SU-DHL-6 (cell line): ENCODE measurements at regions not wholly inside any gene's neighbourhood (a gene's known extent, or its start where the extent isn't known, plus 50 kb on each side); places are given as distances from the start of the nearest gene placed in this dataset.

Experiments
- H2AFZ ChIP-seq: fragments of 200-600 bp; sonication (generic); 2 replicates; pipeline ENCODE4 v1.6.1; 2014; ENCODE audit warnings: low read depth, mild to moderate bottlenecking, moderate library complexity, mixed read lengths, antibody characterized with exemption, low read length; ENCODE audit not compliant: severe bottlenecking
- H3F3A ChIP-seq: fragments of 200-600 bp; shearing (Covaris generic); 2 replicates; pipeline ENCODE4 v1.6.0; 2016; ENCODE audit warnings: antibody characterized with exemption, mild to moderate bottlenecking; ENCODE audit not compliant: insufficient read depth
- H3K27ac ChIP-seq: fragments of 200-600 bp; sonication (generic); 2 replicates; pipeline ENCODE4 v1.5.1; 2016; ENCODE audit warnings: low read depth, mild to moderate bottlenecking, low read length, moderate library complexity, mixed read lengths
- H3K27me3 ChIP-seq: fragments of 200-600 bp; sonication (generic), shearing (Covaris generic); 2 replicates; pipeline ENCODE4 v1.6.0; 2014; ENCODE audit warnings: mild to moderate bottlenecking, low read length
- H3K36me3 ChIP-seq: fragments of 200-600 bp; sonication (generic); 2 replicates; pipeline ENCODE4 v1.6.1; 2014; ENCODE audit warnings: mild to moderate bottlenecking, low read length, mixed read lengths
- H3K4me2 ChIP-seq: fragments of 300-600, 200-600 bp; shearing (Covaris generic), sonication (generic); 2 replicates; pipeline ENCODE4 v1.6.0; 2014; ENCODE audit warnings: low read length, low read depth, mild to moderate bottlenecking; ENCODE audit not compliant: poor library complexity, severe bottlenecking
- H3K4me3 ChIP-seq: fragments of 200-600 bp; sonication (generic); 2 replicates; pipeline ENCODE4 v1.5.1; 2014; ENCODE audit warnings: antibody characterized with exemption, low read length, mild to moderate bottlenecking, mixed read lengths; ENCODE audit not compliant: insufficient read depth, poor library complexity, severe bottlenecking
- H3K79me2 ChIP-seq: fragments of 200-600 bp; sonication (generic); 2 replicates; pipeline ENCODE4 v1.6.1; 2014; ENCODE audit warnings: mild to moderate bottlenecking, low read length, moderate library complexity; ENCODE audit not compliant: insufficient read depth
- H3K9ac ChIP-seq: fragments of 200-600 bp; sonication (generic); 2 replicates; pipeline ENCODE4 v1.7.0; 2014; ENCODE audit warnings: mild to moderate bottlenecking, low read length
- H3K9me2 ChIP-seq: fragments of 200-600 bp; sonication (generic); replicated peaks from 2 replicates; pipeline ENCODE4 v1.6.1; 2014; ENCODE audit warnings: low read length; ENCODE audit not compliant: insufficient read depth
- H3K9me3 ChIP-seq: fragments of 200-600 bp; sonication (generic); 2 replicates; pipeline ENCODE4 v1.6.1; 2014; ENCODE audit warnings: low read length, mixed read lengths; ENCODE audit not compliant: insufficient read depth
- H4K20me1 ChIP-seq: fragments of 200-600 bp; sonication (generic); 2 replicates; pipeline ENCODE4 v1.6.1; 2014; ENCODE audit warnings: low read depth, mild to moderate bottlenecking, antibody characterized with exemption, low read length, moderate library complexity, mixed read lengths
- EZH2phosphoT487 ChIP-seq: fragments of 200-600 bp; sonication (generic), shearing (Covaris generic); conservative IDR thresholded peaks from 2 replicates; pipeline ENCODE4 v1.6.1; 2018; ENCODE audit warnings: mild to moderate bottlenecking, antibody characterized with exemption, low read length, moderate library complexity, mixed read lengths
- TF ChIP-seq, protein P1 (sequence below): fragments of 200-600 bp; sonication (generic); IDR thresholded peaks from one replicate; pipeline ENCODE4 v1.5.1; 2017; ENCODE audit warnings: antibody characterized with exemption, mild to moderate bottlenecking, low read length, moderate library complexity; ENCODE audit not compliant: insufficient read depth, poor library complexity, severe bottlenecking

DNA sequence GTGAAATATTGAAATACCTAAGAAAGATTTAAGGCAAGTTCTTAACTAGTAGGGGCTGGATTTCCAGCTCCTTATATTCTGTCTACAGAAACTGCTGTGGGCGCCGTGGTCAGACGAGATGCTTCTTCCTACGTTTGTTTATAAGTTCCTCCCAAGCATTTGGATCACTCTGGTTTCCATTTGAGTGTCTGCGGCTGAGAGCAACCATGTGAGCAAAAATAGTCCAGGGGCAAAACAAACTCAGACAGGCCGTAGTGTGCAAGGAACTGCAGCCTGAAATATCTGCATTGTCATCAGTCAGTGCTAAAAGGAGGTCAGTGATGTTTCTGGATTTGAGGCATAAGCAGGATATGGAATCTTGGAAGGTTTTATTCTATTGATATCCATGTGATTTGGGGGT is 485.9 kb upstream of the JAG1 start:
- no peak for TF ChIP-seq EZH2phosphoT487
- TF ChIP-seq, protein P1, sequence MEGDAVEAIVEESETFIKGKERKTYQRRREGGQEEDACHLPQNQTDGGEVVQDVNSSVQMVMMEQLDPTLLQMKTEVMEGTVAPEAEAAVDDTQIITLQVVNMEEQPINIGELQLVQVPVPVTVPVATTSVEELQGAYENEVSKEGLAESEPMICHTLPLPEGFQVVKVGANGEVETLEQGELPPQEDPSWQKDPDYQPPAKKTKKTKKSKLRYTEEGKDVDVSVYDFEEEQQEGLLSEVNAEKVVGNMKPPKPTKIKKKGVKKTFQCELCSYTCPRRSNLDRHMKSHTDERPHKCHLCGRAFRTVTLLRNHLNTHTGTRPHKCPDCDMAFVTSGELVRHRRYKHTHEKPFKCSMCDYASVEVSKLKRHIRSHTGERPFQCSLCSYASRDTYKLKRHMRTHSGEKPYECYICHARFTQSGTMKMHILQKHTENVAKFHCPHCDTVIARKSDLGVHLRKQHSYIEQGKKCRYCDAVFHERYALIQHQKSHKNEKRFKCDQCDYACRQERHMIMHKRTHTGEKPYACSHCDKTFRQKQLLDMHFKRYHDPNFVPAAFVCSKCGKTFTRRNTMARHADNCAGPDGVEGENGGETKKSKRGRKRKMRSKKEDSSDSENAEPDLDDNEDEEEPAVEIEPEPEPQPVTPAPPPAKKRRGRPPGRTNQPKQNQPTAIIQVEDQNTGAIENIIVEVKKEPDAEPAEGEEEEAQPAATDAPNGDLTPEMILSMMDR, result no peak
- H3K79me2 ChIP-seq, result no peaks in the 10 kb centered on the region
- H3K4me2 ChIP-seq, result no peak overlapping the region
- H3K9me2 ChIP-seq, result no peaks in the 10 kb centered on the region
- H2AFZ ChIP-seq, result no peak overlapping the region
- H3K27me3 ChIP-seq, result no peaks in the 10 kb centered on the region
- no peaks in the 10 kb centered on the region for H3K36me3 ChIP-seq
- H4K20me1 ChIP-seq, result no peaks in the 10 kb centered on the region
- no peak overlapping the region for H3K9ac ChIP-seq
- H3K4me3 ChIP-seq, result no peak overlapping the region
- H3K9me3 ChIP-seq, result no peaks in the 10 kb centered on the region
- no peaks in the 10 kb centered on the region for H3F3A ChIP-seq
- no peak overlapping the region for H3K27ac ChIP-seq

DNA sequence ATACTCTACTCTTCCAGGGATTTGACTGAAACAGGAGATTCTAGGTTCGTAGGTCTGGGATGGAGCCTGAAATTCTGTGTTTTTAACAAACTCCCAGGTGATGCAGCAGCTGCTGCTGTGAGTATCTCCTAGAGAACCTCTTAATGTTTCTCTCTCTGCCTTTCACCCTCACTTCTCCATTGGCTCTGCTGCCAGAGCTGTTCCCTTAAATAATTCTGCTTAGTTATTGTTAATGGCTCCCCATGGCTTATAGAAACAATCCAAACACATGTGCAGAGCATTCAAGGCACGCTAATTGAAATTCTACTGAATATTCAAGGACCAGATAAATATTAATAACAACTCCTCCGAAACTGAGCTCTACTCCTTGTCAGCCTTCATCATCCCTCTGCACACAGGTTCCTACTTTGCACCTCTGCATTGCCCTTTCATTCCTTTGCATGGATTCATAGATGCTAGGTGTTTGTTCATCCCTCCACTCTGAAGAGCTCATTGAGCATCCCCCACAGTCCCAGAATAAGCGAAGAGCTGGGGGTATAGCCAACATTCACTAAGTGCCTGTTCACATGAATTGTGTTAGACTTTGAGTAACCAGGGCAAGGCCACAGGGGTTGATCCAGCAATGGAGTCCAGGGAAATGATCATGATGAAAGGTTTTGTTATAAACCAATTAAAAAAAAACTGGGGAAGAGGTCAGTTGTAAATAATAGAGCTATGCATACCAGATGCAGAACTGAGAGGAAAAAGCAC is 488.4 kb upstream of the JAG1 start:
- no peaks in the 10 kb centered on the region for H3K9me2 ChIP-seq
- no peaks in the 10 kb centered on the region for H3K9me3 ChIP-seq
- H3K36me3 ChIP-seq, result no peaks in the 10 kb centered on the region
- H3K9ac ChIP-seq, result no peak overlapping the region
- H3K4me2 ChIP-seq, result no peak overlapping the region
- H3K4me3 ChIP-seq, result no peak overlapping the region
- H3F3A ChIP-seq, result no peaks in the 10 kb centered on the region
- H3K79me2 ChIP-seq, result no peaks in the 10 kb centered on the region
- H3K27ac ChIP-seq, result no peak overlapping the region
- no peaks in the 10 kb centered on the region for H4K20me1 ChIP-seq
- no peak overlapping the region for H2AFZ ChIP-seq
- TF ChIP-seq, protein P1, result no peak
- TF ChIP-seq EZH2phosphoT487, result no peak
- H3K27me3 ChIP-seq, result no peaks in the 10 kb centered on the region

DNA sequence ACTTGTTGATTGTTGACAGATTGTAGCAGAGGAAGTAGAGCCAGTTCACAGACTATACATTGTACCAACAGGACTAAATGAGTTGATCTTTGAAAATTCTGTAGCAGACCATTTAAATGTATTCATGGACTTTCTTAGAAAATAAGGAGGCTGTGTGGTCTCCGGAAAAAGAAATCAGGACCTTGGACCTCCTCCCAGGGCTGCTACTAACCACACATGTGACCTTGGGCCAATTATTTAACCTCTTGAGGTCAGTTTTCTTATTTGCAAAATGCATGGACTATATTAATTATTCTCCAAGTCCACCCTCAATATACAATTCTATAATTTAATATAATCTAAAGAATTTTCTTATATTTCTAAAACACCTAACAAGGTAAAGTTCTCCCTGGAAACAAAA is 492.0 kb upstream of the JAG1 start:
- Histone ChIP-seq H3K27ac (no peak overlapping the region), H3K4me3 (no peak overlapping the region), H3K9ac (no peak overlapping the region), H2AFZ (no peak overlapping the region), H3K36me3 (no peaks in the 10 kb centered on the region), H4K20me1 (no peaks in the 10 kb centered on the region), H3K4me2 (no peak overlapping the region), H3K9me3 (no peaks in the 10 kb centered on the region), H3K9me2 (no peaks in the 10 kb centered on the region), H3K27me3 (no peaks in the 10 kb centered on the region), H3F3A (no peaks in the 10 kb centered on the region), H3K79me2 (no peaks in the 10 kb centered on the region)
- no peak for TF ChIP-seq EZH2phosphoT487
- TF ChIP-seq, protein P1, result no peak
